OCI-LY3 (cell line): ENCODE measurements at regions not wholly inside any gene's neighbourhood (a gene's known extent, or its start where the extent isn't known, plus 50 kb on each side); places are given as distances from the start of the nearest gene placed in this dataset.

Experiments
- EZH2phosphoT487 ChIP-seq: fragments of 200-600 bp; shearing (Covaris generic); IDR thresholded peaks from 2 replicates; pipeline ENCODE4 v1.6.1; 2018; ENCODE audit warnings: antibody characterized with exemption, mixed run types, low read depth
- TF ChIP-seq, protein P1 (sequence below): fragments of 200-600, 300-600 bp; sonication (generic); IDR thresholded peaks from 2 replicates; pipeline ENCODE4 v1.5.1; 2014; ENCODE audit warnings: antibody characterized with exemption, low read length, low read depth

DNA sequence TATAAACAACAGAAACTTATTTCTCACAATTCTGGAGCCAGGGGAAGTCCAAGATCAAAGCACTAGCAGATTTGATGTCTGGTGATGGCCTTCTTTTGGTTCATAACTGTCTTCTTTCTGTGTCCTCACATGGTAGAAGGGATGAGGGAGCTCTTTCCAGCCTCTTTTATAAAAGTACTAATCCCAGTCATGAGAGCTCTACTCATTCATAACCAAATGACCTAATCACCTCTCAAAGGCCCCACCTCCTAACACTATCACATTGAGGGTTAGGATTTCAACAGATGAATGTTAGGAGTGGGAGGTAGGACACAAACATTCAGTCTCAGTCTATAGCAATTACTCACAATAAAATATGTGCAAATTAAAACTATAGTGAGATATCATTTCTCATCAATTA, 50.1 kb upstream of the UBE2E2 start:
- TF ChIP-seq, protein P1, sequence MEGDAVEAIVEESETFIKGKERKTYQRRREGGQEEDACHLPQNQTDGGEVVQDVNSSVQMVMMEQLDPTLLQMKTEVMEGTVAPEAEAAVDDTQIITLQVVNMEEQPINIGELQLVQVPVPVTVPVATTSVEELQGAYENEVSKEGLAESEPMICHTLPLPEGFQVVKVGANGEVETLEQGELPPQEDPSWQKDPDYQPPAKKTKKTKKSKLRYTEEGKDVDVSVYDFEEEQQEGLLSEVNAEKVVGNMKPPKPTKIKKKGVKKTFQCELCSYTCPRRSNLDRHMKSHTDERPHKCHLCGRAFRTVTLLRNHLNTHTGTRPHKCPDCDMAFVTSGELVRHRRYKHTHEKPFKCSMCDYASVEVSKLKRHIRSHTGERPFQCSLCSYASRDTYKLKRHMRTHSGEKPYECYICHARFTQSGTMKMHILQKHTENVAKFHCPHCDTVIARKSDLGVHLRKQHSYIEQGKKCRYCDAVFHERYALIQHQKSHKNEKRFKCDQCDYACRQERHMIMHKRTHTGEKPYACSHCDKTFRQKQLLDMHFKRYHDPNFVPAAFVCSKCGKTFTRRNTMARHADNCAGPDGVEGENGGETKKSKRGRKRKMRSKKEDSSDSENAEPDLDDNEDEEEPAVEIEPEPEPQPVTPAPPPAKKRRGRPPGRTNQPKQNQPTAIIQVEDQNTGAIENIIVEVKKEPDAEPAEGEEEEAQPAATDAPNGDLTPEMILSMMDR: no peak
- TF ChIP-seq EZH2phosphoT487: no peak
